ENCODE measurements at regions not wholly inside any gene's neighbourhood (a gene's known extent, or its start where the extent isn't known, plus 50 kb on each side); places are given as distances from the start of the nearest gene placed in this dataset.
"Not testable (repeated sequence)": the region's sequence is repeated elsewhere in the genome, so short reads cannot be mapped to it uniquely, and the experiment has no call there.

DNA sequence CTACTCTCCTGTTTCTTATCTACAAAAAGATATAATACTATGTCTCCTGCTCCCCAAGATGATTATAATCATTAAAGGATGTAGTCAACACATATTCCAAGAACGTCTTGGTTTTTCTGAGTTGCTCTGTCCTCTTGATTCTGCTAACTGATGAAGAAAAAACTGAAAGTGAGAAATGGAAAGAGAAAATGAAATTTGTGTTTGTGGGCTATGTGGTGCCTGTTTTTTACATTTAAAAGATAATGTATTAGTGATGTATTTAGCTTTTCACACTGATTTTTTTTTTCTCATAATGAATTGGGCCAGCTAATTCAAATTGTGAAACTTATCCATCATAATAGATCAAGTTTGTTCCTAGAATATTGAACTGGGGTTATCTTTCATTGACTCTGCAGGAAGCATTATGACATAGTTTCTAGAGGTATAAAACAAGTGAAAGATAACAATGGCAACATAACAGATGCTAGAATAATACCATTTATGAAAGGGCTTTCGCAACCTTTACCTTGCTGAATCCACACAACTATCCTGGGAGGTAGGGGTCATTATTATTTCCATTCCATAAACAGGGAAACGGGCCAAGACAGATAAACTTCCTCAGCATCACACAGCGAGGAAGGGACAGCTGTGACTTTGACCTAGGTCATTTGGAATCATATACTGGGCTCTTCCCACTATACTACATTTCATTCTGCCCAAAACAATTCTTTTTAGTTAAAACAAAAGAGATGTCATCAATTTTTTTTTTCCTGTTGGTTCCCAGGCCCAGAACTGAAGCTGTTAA is 336.7 kb downstream of the GJA1 start:
- no peak for DNase-seq

DNA sequence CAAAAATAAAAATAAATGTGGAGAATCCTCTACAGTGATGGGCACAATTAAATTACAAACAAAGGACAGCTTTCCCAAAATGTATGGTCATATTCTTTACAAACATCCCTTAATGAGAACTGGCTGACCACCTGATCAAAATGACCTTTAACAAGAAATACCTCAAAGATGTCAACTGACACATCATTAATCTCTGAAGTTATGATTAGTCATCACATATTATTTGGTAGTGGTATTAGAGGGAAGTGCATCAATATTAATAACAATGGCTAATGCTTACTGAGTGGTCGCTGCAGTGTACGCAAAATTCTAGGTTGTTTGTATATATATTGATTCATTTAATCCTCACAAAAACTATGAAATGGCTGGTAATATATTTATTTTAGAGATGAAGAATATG is 340.6 kb downstream of the GJA1 start:
- no peak for DNase-seq

DNA sequence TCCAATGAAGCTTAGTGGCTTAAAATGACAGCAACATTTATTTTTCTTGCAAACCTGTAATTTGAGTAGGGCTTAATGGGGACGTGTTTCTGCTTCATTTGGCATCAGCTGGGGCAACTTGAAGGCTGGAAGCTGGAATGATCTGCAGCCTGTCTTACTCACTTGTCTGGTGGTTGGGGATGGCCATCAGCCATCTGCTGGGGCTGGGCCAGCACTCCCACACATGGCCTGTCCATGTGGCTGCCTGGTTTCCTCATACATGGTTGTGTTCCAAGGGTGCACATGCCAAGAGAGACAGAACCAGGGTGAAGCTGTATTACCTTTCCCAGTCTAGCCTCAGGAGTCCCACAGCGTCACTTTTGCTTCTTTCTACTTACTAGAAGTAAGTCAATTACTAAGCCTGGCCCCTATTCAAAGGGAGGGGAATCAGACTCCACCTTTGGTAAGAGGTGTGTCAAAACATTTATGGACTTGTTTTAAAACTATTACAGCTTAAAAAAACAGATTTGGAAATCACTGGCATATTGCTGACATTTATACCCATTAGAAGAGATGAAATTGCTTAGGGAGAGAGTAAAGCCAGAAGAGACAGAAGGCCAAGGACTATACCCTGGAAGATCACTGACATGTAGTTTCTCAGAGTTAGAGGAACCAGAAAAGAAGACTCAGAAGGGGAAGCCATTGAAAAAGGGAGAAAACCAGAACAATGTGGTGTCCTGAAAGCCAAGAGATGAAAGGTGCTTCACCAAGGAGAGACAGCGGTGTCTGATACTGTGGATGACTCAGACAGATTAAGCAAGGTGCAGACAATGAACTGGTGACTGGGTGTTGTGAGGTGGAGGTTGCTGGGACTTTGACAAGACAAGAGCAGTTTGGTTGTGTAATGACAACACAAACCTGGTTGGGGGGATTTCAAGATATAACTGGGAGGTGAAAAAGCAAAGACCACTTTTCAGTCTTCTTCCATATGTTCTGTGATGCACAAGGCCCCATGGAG is 345.2 kb downstream of the GJA1 start:
- peak; percentile 58 for DNase-seq

DNA sequence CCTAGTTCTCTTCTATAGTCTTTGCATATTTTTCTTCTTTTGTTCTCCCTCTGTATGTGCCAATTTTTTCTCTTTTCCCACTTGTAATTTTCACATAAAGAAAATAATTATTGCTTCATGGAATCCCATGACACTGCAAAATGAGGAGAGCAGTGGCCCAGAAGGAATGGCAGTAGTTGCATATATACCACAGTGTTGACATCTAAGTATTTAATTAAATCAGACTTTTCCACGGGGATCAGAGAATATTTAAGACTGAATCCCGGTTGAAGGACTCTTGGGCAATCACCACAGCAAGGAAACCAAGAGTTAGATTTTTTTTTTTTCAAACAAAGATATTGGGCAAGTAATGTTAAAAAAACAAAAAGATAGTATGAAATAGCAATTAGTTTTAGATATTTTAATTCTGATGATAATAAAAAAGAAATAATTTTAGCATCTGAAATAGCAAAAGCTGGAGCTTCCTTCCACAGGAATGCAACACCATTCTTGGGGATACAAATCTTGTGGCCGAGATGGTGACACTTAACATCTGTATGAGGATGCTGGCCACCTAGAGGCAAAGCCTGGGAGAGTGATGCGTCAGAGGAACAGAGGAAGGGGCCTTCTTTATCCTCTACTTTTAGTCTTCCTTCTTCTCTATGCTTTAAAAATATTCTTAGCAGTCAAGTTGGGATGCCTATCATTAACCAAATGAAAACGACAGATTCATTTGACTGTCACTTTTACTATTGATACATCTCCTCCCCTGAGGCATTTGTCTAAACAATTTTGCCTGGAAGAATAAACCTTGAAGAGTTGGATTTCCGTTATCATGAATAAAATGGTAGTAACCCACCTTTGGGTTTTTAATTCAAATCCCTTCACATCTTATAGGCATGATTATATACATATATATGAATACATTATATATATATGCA is 356.2 kb downstream of the GJA1 start:
- DNase-seq = peak; percentile 5

DNA sequence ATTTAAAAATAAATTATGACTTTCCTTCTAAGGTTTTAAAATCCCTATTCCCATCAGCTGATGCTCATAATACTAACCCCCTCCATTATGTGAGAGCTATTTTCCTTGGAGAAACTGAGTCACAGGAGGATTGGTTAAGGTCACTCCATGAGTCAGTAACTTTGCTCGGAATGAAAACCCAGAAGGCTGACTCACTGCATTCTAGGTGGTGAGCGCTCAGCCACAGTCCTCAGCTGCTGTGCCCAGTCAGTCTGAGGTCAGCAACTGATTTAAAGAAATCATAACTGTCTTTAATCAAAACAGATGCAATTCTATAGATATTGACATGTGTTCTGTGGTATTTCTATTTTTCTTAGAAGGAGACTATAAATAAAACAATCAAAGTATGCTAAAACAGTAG is 359.2 kb downstream of the GJA1 start:
- no peak for DNase-seq

DNA sequence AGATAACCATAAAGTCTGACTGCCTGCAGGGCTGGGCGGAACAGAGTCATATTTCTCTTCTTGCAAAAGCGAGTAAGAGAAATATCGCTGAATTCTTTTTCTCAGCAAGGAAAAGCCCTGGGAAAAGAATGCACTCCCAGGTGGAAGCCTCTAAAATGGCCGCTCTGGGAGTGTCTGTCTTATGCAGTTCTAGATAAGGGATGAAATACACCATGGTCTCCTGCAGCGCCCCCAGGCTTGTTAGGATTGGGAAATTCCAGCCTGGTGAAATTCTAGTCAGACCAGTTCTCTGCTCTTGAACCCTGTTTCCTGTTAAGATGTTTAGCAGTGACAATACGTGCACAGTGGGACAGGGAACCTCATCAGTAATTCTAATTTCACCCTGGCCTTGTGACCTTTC is 362.2 kb downstream of the GJA1 start:
- not testable (repeated sequence) for DNase-seq

DNA sequence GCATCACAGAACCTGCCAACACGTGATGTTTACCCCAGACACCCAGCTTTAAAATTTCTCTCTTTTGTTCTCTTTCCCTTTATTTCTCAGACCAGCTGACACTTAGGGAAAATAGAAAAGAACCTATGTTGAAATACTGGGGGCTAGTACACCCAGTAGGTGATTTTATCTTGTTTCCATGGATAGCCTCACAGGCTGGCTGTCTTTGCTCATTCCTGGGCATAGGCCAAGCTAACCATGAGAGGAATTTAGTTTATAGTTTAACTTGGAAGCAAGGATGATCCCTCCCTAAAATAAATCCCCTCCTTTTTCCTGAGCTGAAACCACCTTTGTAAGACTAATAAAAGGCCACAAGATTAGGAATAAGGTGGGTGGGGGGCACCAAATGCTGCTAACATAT is 362.7 kb downstream of the GJA1 start:
- DNase-seq = not testable (repeated sequence)

DNA sequence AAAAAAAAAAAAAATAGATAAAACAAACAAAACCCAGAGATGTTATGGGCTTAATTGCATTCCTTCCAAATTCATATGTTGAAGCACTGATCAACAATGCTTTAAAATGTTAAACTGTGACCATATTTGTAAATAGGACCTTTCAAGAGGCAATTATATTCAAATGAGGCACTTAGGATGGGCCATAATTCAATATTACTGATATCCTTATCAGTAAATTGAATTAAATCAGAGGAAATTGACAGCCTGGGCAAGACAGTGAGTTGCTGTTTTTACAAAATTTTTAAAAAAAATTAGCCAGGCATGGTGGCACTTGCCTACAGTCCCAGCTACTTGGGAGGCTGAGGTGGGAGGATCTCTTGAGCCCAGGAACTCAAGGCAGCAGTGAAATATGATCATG is 364.1 kb downstream of the GJA1 start:
- DNase-seq = no peak

DNA sequence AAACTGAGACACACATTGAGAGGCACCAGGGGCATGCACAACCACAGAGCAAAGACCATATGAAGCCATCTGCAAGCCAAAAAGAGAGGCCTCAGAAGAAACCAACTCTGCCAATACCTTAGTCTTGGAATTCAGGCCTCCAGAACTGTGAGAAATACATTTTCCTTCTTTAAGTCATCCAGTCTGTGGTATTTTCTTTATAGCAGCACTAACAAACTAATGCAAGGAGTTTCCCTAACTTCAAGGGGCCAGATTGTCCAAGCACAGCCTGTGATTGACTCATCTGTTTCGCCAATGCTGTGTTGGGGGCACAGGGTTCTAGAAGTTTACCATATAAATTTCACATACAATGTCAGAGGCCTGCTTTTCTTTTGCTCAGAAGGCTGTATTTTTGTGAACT is 364.6 kb downstream of the GJA1 start:
- no peak for DNase-seq

DNA sequence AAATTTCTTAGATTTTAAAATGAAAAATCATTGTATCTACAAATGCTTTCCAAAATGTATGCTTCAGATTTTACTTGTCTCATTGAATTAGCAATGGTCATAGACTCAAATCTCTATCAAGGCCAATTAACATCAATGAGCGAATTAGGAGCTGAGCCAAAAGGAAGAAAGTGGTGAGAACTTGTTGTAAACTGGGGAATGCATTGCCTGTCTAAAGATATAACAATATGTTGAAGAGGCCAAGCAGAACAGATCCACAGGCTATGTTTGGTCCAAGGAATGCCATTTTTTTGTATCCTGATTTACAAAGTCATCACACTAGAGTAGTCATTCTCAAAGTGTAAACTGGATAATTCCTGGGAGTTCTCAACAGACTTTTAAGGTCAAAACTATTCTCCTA is 370.7 kb downstream of the GJA1 start:
- no peak for DNase-seq

DNA sequence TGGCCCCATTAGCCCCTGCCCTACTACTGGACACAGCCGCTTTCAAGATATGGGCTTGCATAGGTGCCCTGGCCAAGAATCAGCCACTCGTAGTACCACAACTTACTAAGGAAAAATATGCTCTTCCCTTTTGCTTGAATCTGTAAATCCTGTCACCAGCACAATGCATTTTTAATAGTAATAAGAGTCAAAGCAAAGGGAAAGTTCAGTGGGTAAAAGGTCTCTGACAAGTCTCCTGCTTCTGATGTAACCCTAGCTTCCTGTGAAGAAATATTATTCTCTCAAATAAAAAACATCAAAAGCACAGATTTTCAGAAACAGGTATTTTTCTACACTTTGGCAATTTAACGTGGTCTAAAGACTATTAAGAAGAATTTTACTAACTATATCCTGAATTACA is 373.8 kb downstream of the GJA1 start:
- DNase-seq = no peak

DNA sequence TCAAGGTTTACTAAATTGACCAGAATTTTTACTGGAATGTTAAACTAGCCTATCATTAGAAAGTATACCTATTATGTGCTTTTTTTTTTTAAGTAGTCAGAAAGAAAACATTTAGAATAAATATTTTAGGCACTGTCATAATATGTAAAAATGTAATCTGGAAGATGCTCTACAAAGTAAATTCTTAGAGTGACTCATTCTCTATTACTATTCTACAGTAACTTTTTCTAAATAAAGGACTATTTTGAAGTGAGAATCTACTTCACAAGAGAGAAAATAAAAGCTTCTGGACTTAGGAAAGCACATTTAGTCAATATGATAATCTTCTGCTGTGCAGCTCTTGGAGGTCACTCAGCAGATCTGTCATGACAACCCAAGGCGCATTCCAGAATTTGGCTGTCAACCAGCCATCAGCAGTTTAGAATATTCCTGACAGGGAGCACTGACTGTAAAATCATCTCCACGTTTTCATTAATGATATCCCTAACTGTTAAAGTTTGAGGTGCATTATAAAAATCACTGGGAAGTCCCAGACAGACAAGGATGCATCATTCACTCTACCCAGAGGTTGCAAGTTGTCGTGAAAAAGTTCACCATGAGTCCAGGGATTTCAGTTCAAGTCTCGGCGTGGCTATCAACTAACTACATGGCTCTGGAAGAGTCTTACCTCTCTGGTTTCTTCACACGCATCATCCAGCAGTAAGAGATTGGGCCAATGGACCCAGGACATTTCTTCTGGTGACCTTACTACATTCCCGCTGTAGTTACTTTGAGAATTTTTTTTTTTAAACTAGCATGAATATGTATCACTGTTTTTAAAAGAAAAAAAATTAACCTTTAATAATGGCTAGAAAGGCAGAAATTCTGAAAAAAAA is 374.9 kb downstream of the GJA1 start:
- DNase-seq = no peak

DNA sequence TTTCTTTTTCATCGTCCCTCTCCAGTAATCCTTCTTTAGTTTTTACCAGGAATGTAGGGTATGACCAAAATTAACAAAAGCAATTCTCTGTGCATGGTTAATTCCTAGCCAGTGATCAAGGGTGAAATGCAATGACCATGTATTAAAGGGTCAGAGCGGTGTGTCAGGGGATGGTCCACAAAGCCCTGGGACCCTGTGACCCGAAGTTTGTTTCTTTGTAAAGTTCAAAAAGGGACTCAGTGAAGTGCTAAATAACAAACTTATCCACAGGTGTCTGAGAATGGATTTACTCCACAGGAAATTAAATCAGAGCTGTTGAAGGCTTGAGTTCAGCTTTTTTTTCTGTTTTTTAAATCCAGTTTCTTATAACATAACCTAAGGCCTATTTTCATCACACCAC is 375.7 kb downstream of the GJA1 start:
- no peak for DNase-seq

DNA sequence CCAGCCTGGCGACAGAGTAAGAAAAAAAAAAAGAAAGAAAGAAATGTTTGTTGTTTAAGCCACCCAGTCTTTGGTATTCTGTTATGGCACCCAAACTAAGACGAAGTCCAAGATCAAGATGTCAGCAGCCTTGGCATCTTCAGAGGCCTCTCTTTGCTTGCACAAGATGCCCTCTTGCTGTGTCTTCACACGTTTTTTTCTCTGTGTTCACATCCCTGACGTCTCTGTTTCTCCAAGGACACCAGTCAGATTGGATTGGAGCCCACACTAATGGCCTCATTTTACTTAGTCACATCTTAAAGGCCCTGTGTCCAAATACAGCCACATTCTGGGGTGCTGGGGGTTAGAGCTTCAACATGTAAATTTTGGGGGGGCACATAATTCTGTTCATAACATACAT is 380.9 kb downstream of the GJA1 start:
- no peak for DNase-seq

DNA sequence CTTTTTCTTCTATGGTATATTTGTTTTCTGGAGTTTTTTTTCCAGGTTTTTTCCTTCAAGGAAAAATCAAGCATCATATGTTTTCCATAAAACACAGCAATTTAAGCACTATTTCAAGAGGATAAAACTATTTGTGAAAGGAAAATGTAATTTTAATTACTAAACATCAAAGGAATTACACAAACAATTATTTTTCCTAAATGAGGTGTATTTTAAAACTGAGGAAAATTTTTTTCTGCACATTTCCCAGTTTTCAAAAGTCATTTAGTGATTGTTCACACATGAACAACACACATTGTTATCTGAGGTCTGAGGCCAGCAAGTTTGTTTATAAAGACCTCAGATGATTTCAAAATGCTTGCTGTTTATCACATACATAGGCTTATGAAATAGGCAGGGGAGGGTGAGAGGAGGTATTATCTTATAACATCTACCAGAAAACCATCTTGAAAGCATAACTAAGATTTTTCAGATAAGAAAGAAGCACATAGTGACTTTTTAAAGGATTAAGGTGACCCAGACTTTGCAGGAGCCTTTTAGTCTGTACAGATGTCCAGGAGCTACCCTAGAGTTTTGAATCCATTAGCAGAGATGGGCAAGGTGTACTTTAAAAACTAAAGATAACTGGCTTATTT is 381.6 kb downstream of the GJA1 start:
- peak; percentile 24 for DNase-seq

DNA sequence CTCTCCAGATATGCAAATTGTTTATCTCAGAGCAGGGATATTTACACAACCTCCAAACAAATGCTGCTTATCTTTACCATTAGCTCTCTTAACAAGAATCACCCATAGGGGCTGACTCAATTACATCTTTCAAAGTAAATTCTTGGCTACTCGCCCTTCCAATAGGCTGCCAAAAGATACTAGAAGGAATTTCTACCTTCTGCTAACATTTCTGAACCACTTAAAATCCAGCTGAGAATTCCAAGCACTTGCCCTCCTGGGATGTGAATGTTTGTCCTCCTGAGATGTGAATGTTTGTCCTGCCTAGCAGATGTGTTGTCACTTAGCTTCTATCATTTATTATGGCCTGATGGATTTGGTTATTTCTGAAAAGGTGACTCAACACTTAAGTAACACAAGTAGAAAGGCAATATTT is 388.0 kb downstream of the GJA1 start:
- no peak for DNase-seq

DNA sequence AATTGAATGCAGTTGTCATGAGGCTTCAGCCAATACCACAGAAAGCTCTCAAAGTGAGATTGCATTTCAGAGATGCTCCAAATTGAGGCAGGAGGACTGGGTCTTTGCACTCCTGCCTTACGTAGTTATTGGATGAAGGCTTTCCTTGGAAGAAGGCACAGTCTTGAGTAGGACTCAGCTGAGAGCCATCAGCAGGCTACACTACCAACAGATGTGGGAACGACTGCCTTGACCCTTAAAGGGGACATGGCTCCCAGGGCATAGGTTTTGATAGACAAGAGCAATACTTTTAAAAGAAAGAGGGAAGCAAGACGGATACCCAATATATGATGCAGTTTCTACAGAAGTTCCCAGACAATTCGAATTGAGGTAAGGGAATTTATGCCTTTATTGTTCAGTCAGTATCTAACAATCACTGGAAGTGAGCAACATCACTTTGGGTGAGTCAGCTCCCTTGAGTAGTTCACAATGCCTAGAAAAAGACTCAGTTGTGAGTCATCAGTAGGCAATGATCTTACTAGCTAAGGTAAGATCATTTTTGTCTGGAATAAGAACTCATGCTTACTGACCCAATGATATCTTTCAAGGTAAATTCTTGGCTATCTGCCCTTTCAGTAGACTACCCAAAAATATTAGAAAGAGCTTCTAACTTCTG is 390.8 kb downstream of the GJA1 start:
- DNase-seq = no peak

DNA sequence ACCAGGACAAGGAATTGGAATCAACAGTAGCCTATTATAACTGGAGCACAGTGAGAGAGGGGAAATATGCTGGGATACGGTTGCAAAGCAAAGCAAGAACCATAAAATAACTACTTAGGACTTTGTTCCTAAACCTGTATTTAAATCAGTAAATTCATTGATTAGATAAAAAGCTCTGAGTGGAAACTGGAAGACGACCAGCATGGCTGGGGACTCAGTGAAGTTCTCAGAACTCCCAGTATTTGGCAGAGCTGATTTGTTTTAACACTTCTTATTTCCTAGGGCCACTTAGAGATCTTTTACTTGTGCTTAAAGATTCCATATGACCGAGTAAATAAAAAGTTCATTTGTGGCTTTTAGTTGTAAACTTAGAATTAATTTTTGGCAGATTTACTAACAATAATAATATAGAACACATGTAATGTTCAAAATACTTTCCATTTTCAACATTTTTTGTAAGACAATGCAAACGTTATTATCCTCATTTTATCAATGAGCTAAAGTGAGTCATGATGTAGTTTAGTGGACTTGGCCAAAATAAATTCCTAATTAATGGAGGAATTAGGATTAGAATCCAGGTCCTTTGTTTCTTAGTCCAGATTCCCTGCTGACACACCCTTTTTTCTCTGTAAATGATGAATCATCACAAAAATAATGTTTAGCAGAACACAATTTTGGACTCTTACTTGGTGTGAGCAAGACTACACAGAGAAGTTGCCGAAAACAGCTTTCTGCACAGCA is 392.9 kb downstream of the GJA1 start:
- DNase-seq = no peak

DNA sequence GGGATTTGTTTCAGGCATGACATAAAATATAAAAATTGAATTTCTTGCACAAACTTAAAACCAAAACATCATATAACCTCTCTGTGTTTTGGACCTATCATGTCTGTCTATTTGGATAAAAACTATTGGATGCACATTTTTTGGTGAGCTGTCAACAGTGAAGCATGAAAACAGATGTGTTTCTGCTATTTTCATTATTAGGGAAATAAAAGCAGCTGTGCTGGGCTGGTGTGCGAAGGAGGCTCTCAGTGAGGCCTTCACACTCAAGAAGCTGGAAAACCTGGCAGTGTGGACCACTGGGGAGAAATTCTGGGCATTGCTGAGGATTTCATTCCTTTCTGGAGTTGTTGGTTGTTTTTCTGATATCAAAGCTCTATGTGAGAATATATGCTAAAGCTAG is 395.3 kb downstream of the GJA1 start:
- no peak for DNase-seq

DNA sequence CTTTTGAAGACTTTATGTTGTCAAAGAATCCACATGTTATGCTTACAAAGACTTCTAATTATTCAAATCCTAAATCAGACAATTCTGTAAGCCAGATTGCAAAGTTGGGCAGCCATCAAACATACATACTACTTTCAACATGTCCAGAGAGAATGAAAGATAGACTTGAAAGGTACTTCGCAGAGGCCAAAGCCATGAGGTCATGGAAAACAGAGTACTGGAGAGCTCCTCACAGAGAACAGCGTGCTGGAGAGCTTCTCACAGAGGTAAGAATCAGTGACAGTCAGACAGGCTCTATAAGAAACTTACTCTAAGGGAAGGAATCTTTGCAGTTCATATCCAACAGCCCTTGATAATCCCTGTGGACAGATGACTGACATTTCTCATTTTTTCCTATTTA is 400.2 kb downstream of the GJA1 start:
- DNase-seq = no peak

All from NCI-H82 (cell line).